ENCODE measurements at regions not wholly inside any gene's neighbourhood (a gene's known extent, or its start where the extent isn't known, plus 50 kb on each side); places are given as distances from the start of the nearest gene placed in this dataset.

DNA sequence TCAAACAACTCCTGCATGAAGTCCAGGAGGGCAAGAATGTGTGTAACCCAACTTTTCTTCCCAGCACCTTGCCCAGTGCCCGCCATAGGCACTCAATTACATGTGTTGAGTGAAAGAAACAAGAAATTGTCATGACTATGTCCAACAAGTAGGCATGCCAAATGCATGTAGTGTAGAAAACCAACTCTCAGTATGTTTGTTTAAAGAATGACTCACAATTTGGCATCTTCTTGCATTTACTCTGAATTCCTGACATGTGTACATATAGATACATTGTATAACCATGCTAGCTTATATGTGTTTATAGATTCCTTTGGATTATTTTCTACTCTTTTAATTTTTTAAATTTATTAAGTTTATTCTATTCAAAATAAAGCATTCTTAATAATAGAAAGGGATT lies 305.0 kb downstream of the EFNB2 start:
- Histone ChIP-seq H3K27me3 (ENCODE audit: control insufficient read depth, insufficient read depth, low read length) (no peaks in the 10 kb centered on the region), H3K36me3 (ENCODE audit: control insufficient read depth, insufficient read depth, low read length) (no peaks in the 10 kb centered on the region), H3K4me3 (ENCODE audit: low read depth, low read length) (no peak overlapping the region)
- ChIA-PET CTCF (no interaction called here), POLR2A (no interaction called here)
- DNase-seq (ENCODE audit: low read depth): no peak
- TF ChIP-seq, protein P1, sequence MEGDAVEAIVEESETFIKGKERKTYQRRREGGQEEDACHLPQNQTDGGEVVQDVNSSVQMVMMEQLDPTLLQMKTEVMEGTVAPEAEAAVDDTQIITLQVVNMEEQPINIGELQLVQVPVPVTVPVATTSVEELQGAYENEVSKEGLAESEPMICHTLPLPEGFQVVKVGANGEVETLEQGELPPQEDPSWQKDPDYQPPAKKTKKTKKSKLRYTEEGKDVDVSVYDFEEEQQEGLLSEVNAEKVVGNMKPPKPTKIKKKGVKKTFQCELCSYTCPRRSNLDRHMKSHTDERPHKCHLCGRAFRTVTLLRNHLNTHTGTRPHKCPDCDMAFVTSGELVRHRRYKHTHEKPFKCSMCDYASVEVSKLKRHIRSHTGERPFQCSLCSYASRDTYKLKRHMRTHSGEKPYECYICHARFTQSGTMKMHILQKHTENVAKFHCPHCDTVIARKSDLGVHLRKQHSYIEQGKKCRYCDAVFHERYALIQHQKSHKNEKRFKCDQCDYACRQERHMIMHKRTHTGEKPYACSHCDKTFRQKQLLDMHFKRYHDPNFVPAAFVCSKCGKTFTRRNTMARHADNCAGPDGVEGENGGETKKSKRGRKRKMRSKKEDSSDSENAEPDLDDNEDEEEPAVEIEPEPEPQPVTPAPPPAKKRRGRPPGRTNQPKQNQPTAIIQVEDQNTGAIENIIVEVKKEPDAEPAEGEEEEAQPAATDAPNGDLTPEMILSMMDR (IDR thresholded peaks at IDR 0.05; ENCODE audit: insufficient read depth, low read depth, low read length): no peak

DNA sequence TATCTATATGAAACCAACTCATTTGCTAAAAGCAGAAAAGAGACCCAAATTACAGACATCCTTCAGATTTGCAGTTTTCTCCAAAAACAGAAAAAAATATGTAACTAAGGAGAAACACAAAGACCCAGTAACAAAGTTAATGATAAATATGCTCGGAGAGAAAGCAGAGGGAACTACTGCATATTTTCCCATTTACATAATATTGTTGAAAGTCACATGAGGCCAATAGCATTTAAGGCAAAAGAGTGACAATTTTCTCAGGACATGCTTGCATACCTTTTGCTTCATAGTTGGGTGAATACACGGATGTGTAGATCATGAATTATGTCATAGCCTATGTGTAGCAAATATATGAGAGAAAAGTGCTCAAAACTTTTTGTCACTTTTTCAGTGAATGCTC lies 310.3 kb downstream of the EFNB2 start:
- no peak for DNase-seq (ENCODE audit: low read depth)
- Histone ChIP-seq H3K27me3 (ENCODE audit: control insufficient read depth, insufficient read depth, low read length) (no peaks in the 10 kb centered on the region), H3K36me3 (ENCODE audit: control insufficient read depth, insufficient read depth, low read length) (no peaks in the 10 kb centered on the region), H3K4me3 (ENCODE audit: low read depth, low read length) (no peak overlapping the region)
- POLR2A ChIA-PET: no interaction called here
- CTCF ChIA-PET: no interaction called here
- TF ChIP-seq, protein P1 (IDR thresholded peaks at IDR 0.05; ENCODE audit: insufficient read depth, low read depth, low read length): no peak

DNA sequence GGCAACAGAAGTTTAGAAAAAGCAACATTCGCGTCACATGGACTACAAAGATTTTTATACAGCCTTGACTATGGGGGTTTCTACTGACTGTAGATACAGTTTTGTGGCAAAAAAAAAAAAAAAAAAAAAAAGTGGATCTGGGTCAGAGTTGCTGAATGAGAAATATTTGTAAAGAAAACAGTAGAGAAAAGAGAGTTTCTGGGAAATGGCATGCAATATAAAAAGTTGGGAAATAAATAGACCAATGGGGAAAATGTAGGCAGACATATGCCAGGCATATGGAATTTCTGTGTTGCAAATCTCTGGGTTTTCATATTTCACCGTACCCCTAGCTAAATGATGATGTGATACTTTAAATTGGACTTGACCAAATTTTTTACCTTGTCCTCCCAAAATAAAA lies 315.3 kb downstream of the EFNB2 start:
- ChIA-PET CTCF (interaction anchor here (0.7 kb wide), 1 partner anchor 100 kb away, joined by 3 read pairs; no protein-coding TSS in a partner anchor), POLR2A (interaction anchor here (0.6 kb wide), 1 partner anchor 223 kb away, joined by 7 read pairs; no protein-coding TSS in a partner anchor)
- H3K27me3 ChIP-seq (ENCODE audit: control insufficient read depth, insufficient read depth, low read length): no peaks in the 10 kb centered on the region
- no peak for DNase-seq (ENCODE audit: low read depth)
- no peaks in the 10 kb centered on the region for H3K36me3 ChIP-seq (ENCODE audit: control insufficient read depth, insufficient read depth, low read length)
- H3K4me3 ChIP-seq (ENCODE audit: low read depth, low read length): no peak overlapping the region
- TF ChIP-seq, protein P1 (IDR thresholded peaks at IDR 0.05; ENCODE audit: insufficient read depth, low read depth, low read length): no peak

DNA sequence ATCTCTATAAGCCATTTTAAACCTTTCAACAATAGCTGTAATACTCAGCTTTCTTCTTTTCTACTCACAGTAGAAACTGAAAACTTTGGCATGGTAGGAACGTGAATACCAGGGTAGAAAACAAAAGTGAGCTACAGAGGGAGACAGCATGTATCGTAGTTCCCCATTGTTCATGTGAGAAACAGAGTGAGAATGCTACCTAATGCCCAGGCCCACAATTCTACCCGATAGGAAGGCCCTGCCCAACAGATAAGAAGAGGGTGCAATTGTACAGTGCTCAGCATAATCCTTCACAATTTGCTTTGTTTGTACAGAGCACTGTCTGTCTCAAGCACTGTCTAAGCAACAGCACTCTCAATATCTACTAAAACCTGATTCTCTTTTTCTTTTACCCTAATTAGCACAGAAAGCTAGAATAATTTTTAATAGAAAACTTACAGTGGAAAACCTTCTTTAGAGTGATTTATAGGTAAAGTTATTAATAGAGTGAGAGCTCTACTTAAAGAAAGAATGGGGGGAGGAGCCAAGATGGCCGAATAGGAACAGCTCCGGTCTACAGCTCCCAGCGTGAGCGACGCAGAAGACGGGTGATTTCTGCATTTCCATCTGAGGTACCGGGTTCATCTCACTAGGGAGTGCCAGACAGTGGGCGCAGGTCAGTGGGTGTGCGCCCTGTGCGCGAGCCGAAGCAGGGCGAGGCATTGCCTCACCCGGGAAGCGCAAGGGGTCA lies 322.3 kb downstream of the EFNB2 start:
- Histone ChIP-seq H3K36me3 (ENCODE audit: control insufficient read depth, insufficient read depth, low read length) (no peaks in the 10 kb centered on the region), H3K27me3 (ENCODE audit: control insufficient read depth, insufficient read depth, low read length) (no peaks in the 10 kb centered on the region), H3K4me3 (ENCODE audit: low read depth, low read length) (no peak overlapping the region)
- TF ChIP-seq, protein P1 (IDR thresholded peaks at IDR 0.05; ENCODE audit: insufficient read depth, low read depth, low read length): no peak
- POLR2A ChIA-PET: no interaction called here
- CTCF ChIA-PET: interaction anchor here (1.0 kb wide), 1 partner anchor 10 kb away, joined by 5 read pairs; no protein-coding TSS in a partner anchor
- DNase-seq (ENCODE audit: low read depth): no peak

DNA sequence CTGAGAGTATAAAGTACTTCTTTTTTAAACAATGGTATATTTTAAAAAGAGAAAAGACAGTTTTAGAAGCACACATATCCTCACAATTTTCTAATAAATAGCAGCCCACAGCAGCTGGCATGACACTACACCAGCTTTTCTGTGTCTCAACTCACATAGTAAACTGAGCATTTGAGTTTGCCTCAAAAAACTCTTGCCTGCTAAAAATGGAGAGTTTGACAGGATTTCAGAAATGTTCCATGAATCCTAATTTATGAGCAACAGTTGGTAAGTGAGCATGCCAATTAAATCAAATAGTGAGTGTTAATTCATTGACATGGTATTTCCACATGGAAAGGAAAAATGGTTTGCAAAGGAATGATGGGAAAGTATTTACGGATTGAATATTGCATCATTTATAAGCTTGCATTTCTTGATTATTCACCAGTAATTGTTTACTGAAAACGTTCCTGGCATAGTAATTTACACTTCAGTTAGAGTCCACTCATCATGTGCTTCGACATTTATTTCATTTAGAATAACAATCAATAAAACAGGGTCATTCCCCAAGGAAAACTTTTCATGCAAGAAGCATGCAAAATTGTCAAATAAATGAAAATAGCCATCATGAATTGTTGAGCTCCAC lies 323.0 kb downstream of the EFNB2 start:
- Histone ChIP-seq H3K4me3 (ENCODE audit: low read depth, low read length) (no peak overlapping the region), H3K36me3 (ENCODE audit: control insufficient read depth, insufficient read depth, low read length) (no peaks in the 10 kb centered on the region), H3K27me3 (ENCODE audit: control insufficient read depth, insufficient read depth, low read length) (no peaks in the 10 kb centered on the region)
- DNase-seq (ENCODE audit: low read depth): peak; percentile 39
- POLR2A ChIA-PET: interaction anchor here (0.6 kb wide), 1 partner anchor 116 kb away, joined by 3 read pairs; no protein-coding TSS in a partner anchor
- TF ChIP-seq, protein P1 (IDR thresholded peaks at IDR 0.05; ENCODE audit: insufficient read depth, low read depth, low read length): no peak
- CTCF ChIA-PET: interaction anchor here (0.6 to 1.0 kb wide), 4 partner anchors 10 to 109 kb away, joined by 3 to 6 read pairs (median 4); no protein-coding TSS in a partner anchor

Data from BJ (cell line).